Liver (tissue), 8 donors: ENCODE measurements at regions not wholly inside any gene's neighbourhood (a gene's known extent, or its start where the extent isn't known, plus 50 kb on each side); places are given as distances from the start of the nearest gene placed in this dataset.

ENCODE experiments used
- DNase-seq: peaks from one replicate; pipeline ENCODE4 v3.0.0-alpha.2; 2017; ENCODE audit warnings: low spot score
- H3K27ac ChIP-seq, 2 donors: one replicate each; pipeline ENCODE4 v1.7.0; 2013; ENCODE audit warnings: inconsistent platforms in 2 of 2, low read length in 2 of 2, control low read depth in 1 of 2, low read depth in 1 of 2, mild to moderate bottlenecking in 1 of 2
- H3K27me3 ChIP-seq, 4 donors: one replicate each; pipeline versions ENCODE4 v1.6.1 to v1.7.0; 2013; ENCODE audit warnings: low read length in 3 of 4, inconsistent platforms in 1 of 4, mild to moderate bottlenecking in 1 of 4, moderate library complexity in 1 of 4; ENCODE audit not compliant: control insufficient read depth in 4 of 4, insufficient read depth in 4 of 4
- H3K36me3 ChIP-seq, 4 donors: one replicate each; pipeline versions ENCODE4 v1.6.1 to v1.7.0; 2013; ENCODE audit warnings: low read length in 3 of 4, mild to moderate bottlenecking in 3 of 4, low read depth in 1 of 4, moderate library complexity in 1 of 4; ENCODE audit not compliant: control insufficient read depth in 4 of 4, insufficient read depth in 3 of 4
- H3K4me1 ChIP-seq, 4 donors: one replicate each; pipeline versions ENCODE4 v1.6.1 to v1.7.0; 2013; ENCODE audit warnings: low read length in 3 of 4, mild to moderate bottlenecking in 3 of 4, moderate library complexity in 1 of 4; ENCODE audit not compliant: control insufficient read depth in 4 of 4, insufficient read depth in 4 of 4
- H3K4me3 ChIP-seq, 3 donors: one replicate each; pipeline versions ENCODE4 v1.6.1 to v1.7.0; 2013; ENCODE audit warnings: low read length in 3 of 3, control low read depth in 1 of 3, low read depth in 1 of 3, mild to moderate bottlenecking in 1 of 3
- H3K9ac ChIP-seq, 2 donors: one replicate each; pipeline ENCODE4 v1.7.0; 2013; ENCODE audit warnings: low read length in 2 of 2, mild to moderate bottlenecking in 2 of 2, moderate library complexity in 2 of 2, control low read depth in 1 of 2, low read depth in 1 of 2
- H3K9me3 ChIP-seq, 4 donors: one replicate each; pipeline versions ENCODE4 v1.6.1 to v1.7.0; 2013; ENCODE audit warnings: low read length in 3 of 4; ENCODE audit not compliant: control insufficient read depth in 4 of 4
- ATF3 ChIP-seq: IDR thresholded peaks from 2 replicates; pipeline ENCODE4 v1.6.1; 2016; ENCODE audit warnings: antibody characterized with exemption
- CTCF ChIP-seq: fragments of 150-350 bp; IDR thresholded peaks from 2 replicates; pipeline ENCODE4 v1.5.1; 2017; ENCODE audit warnings: improper control_type of control experiment, low read depth, low read length; ENCODE audit not compliant: missing input control
- EGR1 ChIP-seq, 2 donors: IDR thresholded peaks; 2 replicates each; pipeline ENCODE4 v1.6.1; 2016 to 2018; ENCODE audit warnings: antibody characterized with exemption in 2 of 2, low read depth in 2 of 2
- FOXA1 ChIP-seq: IDR thresholded peaks from 2 replicates; pipeline ENCODE4 v1.6.1; 2016; ENCODE audit warnings: antibody characterized with exemption
- GABPA ChIP-seq, 2 donors: IDR thresholded peaks in 1 of 2; conservative IDR thresholded peaks in 1 of 2; 2 replicates each; pipeline ENCODE4 v1.6.1; 2016; ENCODE audit warnings: antibody characterized with exemption in 2 of 2, mild to moderate bottlenecking in 1 of 2, moderate library complexity in 1 of 2
- HNF4A ChIP-seq, 2 donors: conservative IDR thresholded peaks; 2 replicates each; pipeline ENCODE4 v1.6.1; 2016; ENCODE audit warnings: antibody characterized with exemption in 2 of 2, mild to moderate bottlenecking in 2 of 2
- HNF4G ChIP-seq: IDR thresholded peaks from 2 replicates; pipeline ENCODE4 v1.6.1; 2016; ENCODE audit warnings: antibody characterized with exemption
- JUND ChIP-seq, 2 donors: IDR thresholded peaks; 2 replicates each; pipeline ENCODE4 v1.6.1; 2016; ENCODE audit warnings: antibody characterized with exemption in 2 of 2
- MAX ChIP-seq: IDR thresholded peaks from 2 replicates; pipeline ENCODE4 v1.6.1; 2016; ENCODE audit warnings: antibody characterized with exemption
- NR2F2 ChIP-seq: IDR thresholded peaks from 2 replicates; pipeline ENCODE4 v1.6.1; 2016; ENCODE audit warnings: antibody characterized with exemption
- RAD21 ChIP-seq, 2 donors: IDR thresholded peaks; 2 replicates each; pipeline ENCODE4 v1.6.1; 2016; ENCODE audit warnings: antibody characterized with exemption in 2 of 2, mild to moderate bottlenecking in 2 of 2
- TAF1 ChIP-seq: conservative IDR thresholded peaks from 2 replicates; pipeline ENCODE4 v1.6.1; 2016; ENCODE audit warnings: antibody characterized with exemption, mild to moderate bottlenecking
- YY1 ChIP-seq: IDR thresholded peaks from 2 replicates; pipeline ENCODE4 v1.6.1; 2016; ENCODE audit warnings: antibody characterized with exemption, mild to moderate bottlenecking
- WGBS: extraction: QIAGEN DNeasy Blood & Tissue Kit; methylation state at CpG from one replicate; pipeline ENCODE4 v1.1.7; 2013; 5-methylcytosine and 5-hydroxymethylcytosine counted together
- TF ChIP-seq, protein P1 (sequence below): IDR thresholded peaks from 2 replicates; pipeline ENCODE4 v1.6.1; 2016; ENCODE audit warnings: antibody characterized with exemption
- TF ChIP-seq, protein P2 (sequence below): IDR thresholded peaks from 2 replicates; pipeline ENCODE4 v1.6.1; 2016; ENCODE audit warnings: antibody characterized with exemption, mild to moderate bottlenecking
- donor health status: healthy.
- donor health status: healthy.
- donor health status: healthy.
- donor health status: healthy.
- donor health status: healthy.

GRCh38 chr5:175810457-175810856 is 60.9 kb upstream of the CPLX2 start:
- TF ChIP-seq HNF4G = no peak
- TF ChIP-seq GABPA (IDR thresholded peaks at IDR 0.05 in 1 of 2, conservative IDR thresholded peaks at IDR 0.05 in 1 of 2) = no peak
- no peak for TF ChIP-seq YY1
- no peak for TF ChIP-seq JUND (IDR thresholded peaks at IDR 0.05)
- TF ChIP-seq NR2F2 = no peak
- TF ChIP-seq TAF1 = no peak
- TF ChIP-seq MAX = no peak
- no peak for TF ChIP-seq ATF3
- TF ChIP-seq, protein P1, sequence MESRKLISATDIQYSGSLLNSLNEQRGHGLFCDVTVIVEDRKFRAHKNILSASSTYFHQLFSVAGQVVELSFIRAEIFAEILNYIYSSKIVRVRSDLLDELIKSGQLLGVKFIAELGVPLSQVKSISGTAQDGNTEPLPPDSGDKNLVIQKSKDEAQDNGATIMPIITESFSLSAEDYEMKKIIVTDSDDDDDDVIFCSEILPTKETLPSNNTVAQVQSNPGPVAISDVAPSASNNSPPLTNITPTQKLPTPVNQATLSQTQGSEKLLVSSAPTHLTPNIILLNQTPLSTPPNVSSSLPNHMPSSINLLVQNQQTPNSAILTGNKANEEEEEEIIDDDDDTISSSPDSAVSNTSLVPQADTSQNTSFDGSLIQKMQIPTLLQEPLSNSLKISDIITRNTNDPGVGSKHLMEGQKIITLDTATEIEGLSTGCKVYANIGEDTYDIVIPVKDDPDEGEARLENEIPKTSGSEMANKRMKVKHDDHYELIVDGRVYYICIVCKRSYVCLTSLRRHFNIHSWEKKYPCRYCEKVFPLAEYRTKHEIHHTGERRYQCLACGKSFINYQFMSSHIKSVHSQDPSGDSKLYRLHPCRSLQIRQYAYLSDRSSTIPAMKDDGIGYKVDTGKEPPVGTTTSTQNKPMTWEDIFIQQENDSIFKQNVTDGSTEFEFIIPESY = no peak
- TF ChIP-seq CTCF = no peak
- TF ChIP-seq HNF4A (conservative IDR thresholded peaks at IDR 0.05) = no peak
- no peak for TF ChIP-seq RAD21 (IDR thresholded peaks at IDR 0.05)
- TF ChIP-seq FOXA1 = no peak
- no peak for TF ChIP-seq EGR1 (IDR thresholded peaks at IDR 0.05; ENCODE audit: low read depth in 2 of 2)
- 67% methylated on average over 2 of the region's 2 CpGs for WGBS
- Histone ChIP-seq H3K9me3 (no peaks in the 10 kb centered on the region), H3K27me3 (peaks cover 0 to 2% (median 0%) of the 10 kb centered on the region in 4 donors), H3K9ac (no peak overlapping the region), H3K36me3 (no peaks in the 10 kb centered on the region), H3K27ac (no peak overlapping the region), H3K4me3 (no peak overlapping the region), H3K4me1 (no peaks in the 10 kb centered on the region)
- DNase-seq = no peak

- Histone ChIP-seq H3K36me3 (no peaks in the 10 kb centered on the region), H3K9ac (no peak overlapping the region), H3K27ac (no peak overlapping the region), H3K9me3 (no peaks in the 10 kb centered on the region), H3K4me1 (no peaks in the 10 kb centered on the region), H3K27me3 (peaks cover 0 to 2% (median 0%) of the 10 kb centered on the region in 4 donors), H3K4me3 (no peak overlapping the region)
- 81% methylated on average over 2 of the region's 2 CpGs for WGBS
- no peak for DNase-seq
- no peak for TF ChIP-seq JUND (IDR thresholded peaks at IDR 0.05)
- TF ChIP-seq, protein P2, sequence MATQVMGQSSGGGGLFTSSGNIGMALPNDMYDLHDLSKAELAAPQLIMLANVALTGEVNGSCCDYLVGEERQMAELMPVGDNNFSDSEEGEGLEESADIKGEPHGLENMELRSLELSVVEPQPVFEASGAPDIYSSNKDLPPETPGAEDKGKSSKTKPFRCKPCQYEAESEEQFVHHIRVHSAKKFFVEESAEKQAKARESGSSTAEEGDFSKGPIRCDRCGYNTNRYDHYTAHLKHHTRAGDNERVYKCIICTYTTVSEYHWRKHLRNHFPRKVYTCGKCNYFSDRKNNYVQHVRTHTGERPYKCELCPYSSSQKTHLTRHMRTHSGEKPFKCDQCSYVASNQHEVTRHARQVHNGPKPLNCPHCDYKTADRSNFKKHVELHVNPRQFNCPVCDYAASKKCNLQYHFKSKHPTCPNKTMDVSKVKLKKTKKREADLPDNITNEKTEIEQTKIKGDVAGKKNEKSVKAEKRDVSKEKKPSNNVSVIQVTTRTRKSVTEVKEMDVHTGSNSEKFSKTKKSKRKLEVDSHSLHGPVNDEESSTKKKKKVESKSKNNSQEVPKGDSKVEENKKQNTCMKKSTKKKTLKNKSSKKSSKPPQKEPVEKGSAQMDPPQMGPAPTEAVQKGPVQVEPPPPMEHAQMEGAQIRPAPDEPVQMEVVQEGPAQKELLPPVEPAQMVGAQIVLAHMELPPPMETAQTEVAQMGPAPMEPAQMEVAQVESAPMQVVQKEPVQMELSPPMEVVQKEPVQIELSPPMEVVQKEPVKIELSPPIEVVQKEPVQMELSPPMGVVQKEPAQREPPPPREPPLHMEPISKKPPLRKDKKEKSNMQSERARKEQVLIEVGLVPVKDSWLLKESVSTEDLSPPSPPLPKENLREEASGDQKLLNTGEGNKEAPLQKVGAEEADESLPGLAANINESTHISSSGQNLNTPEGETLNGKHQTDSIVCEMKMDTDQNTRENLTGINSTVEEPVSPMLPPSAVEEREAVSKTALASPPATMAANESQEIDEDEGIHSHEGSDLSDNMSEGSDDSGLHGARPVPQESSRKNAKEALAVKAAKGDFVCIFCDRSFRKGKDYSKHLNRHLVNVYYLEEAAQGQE = peak; percentile 60
- TF ChIP-seq GABPA (IDR thresholded peaks at IDR 0.05 in 1 of 2, conservative IDR thresholded peaks at IDR 0.05 in 1 of 2) = no peak
These were observed 59.8 kb upstream of the CPLX2 start for GRCh38 chr5:175811589-175811988.
